ENCODE measurements at regions not wholly inside any gene's neighbourhood (a gene's known extent, or its start where the extent isn't known, plus 50 kb on each side); places are given as distances from the start of the nearest gene placed in this dataset.

DNA sequence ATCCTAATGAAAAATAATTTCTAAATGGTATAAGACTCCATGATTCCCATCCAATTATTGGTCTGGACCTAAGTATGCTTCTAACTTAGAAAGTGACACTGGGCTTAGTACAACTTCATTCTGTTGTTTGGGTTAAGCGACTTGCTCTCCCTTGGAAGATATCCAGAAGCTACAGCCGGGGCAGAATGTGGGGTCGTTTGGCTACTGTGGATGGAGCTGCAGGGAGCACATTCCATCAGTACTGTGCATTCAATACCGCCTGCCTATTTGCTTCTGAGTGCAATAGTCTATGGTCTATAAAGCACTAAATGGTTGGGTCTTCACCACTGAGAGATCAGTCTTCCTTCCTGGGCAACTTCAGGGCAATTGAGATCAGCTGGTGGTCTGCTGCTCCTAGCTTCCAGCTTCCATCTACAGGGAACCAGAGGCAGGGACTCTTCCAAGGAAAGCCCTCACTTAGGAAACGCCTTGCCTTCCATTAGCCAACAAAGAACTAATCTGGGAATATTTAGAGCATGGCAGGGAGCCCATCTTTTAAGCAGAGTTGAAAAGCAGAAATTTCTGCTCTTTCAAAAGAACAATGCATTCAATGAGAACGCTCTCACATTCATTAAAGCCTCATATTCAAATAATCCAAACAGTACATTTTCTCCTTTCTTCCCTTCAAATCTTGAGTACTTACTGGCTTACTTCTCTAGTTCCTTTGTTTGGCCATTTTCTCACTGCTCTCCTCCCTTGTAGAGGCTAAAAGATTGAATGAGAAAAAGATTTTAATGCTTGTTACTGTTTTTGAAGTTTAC lies 1049.9 kb upstream of the TENM3 start:
- DNase-seq, result no peak

DNA sequence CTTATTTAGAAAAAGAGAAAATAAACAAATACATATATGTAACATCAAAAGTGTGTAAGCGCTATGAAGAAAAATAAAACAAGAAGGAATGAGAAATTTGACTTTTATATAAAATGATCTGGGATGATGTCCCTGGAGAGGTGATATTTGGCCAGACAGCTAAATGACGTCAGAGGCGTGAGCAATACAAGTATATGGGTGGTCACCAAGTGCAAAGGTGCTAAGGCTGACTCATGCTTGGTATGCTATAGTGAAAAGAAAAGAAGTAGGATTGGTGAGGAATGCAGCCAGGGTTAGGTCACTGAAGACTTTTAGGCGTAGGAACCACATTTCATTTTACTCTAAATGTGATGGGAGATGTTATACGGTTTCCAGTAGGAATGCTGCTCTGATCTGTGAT lies 1049.1 kb upstream of the TENM3 start:
- DNase-seq, result no peak

DNA sequence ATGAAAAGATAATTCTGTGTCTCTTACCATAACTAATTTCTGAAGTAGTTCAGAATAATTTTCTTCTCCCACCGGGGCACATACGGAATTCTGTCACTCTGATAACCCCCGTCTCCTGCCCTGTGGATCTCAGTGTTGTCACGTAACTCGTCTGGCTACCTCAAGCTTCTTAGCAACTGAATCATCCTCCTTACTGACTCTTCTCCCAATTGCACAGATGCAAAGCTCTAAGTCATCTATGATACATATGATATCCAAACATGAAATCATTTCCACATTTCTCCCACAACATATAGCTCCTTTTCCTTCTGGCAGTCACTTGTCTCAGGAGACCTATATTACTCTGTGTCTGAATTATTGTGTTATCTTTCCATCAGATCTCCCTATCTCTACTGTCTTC lies 1043.1 kb upstream of the TENM3 start:
- DNase-seq, result no peak

DNA sequence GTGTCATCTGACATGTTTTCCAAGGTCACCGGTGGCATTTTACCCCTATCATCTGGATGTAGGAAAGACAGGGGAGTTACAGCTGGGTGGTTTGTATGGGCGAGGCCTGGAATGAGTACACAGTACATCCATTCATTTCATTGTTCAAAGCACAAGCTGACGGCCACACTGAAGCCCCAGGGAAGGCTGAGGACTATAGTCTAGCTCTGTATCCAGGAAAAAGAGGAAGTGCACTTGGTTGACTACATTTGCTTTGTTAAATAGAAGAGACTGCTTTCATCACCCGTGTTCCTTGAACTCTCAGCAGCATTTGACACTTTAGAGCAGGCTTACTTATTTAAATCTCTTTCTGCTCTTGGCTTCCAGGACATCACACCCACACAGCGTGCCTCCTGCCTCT lies 1041.0 kb upstream of the TENM3 start:
- no peak for DNase-seq

DNA sequence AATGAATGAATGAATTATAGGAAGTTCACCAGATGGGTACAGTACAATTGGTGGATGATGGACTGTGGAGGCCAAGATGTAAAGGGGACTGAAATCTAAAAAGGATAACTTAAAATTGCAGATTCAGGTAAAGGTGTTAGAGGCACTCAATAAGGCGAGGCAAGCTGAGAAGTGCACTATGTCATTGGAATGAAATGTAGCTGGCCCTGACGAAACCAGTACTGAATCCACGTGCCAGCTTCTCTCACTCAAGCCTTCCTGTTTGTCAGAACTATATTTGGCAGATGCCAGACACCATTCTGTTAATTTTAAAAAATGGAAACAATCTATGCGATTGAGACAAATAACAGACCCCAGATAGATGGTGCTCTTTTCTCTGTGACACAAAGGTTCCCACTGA lies 1039.1 kb upstream of the TENM3 start:
- no peak for DNase-seq

DNA sequence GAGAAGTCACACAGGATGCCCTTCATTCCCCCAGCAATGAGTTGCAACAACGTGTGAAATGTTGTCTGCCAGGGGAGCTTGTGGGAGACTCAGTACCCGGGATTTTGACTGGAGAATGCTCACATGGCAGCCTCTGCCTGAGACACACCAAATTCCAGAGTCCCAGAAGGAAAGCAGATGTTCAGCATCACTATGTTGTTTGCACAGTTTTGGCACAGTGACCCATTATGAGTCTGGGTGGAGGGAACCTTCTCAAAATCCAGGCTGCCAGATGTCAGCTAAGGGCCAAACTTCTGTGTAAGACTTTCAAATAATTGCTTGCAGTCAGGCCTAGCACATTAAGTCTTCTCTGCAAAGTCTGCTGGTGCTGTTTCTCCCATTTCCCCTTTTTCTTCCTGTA lies 1029.7 kb upstream of the TENM3 start:
- no peak for DNase-seq

DNA sequence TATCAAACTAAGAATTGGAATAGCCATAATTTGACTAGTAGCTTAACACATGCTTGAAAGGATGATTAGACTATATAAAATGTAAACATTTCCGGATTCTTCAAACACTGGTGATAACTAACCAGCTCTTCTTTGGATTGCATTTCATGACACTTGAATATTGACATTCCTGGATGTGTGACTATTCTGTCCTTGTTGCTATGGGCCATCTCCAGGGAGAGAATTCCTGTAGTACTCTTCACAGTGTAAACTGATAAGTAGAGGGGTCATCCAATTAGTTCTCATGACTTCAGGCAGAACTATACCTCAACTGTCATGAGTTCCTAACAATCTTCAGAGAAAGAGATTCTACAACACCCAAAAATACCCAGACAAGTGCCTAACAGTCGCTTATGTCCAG lies 1026.7 kb upstream of the TENM3 start:
- no peak for DNase-seq

DNA sequence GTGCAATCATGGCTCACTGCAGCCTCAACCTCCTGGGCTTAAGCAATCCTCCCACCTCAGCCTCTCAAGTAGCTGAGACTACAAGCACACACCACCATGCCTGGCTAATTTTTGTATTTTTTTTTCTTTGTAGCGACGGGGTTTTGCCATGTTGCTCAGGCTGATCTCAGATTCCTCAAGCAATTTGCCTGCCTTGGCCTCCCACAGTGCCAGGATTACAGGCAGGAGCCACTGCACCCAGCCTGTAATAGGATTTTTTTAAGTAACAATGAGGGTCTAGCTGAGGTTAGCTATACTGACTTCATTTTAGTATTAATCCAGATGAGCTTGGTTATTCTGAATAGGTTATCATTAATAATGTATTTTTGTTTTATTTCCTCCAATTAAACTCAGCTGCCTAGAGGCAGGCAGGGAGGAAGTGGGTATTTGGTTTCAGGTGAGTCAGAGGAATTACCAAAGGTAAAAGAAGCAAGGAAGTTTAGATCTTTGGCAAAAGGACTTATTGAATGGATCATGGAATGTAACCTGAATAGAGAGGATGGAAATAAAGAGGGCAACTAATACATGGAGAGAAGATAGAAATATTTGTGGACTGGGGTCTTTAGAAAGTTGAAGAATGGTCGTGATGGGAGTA lies 1023.3 kb upstream of the TENM3 start:
- DNase-seq, result no peak

DNA sequence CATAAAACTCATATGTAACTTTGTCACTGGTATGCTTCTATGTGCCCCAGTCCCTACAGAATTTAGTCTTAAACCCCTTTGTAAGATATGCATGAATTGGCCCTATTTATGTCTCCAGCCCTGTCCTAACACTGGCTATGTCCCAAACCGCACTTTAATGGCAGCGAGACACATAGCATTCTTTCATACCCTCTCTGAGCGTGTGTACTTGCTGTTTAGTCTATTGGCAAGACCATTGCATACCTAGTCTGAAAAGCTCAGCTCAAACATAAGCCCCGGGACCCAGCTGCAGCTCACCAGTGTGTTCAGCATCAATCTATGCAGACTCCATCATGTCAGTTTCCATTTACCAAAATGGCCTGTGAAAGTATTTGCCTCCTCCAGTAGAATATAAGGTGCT lies 1018.4 kb upstream of the TENM3 start:
- no peak for DNase-seq

DNA sequence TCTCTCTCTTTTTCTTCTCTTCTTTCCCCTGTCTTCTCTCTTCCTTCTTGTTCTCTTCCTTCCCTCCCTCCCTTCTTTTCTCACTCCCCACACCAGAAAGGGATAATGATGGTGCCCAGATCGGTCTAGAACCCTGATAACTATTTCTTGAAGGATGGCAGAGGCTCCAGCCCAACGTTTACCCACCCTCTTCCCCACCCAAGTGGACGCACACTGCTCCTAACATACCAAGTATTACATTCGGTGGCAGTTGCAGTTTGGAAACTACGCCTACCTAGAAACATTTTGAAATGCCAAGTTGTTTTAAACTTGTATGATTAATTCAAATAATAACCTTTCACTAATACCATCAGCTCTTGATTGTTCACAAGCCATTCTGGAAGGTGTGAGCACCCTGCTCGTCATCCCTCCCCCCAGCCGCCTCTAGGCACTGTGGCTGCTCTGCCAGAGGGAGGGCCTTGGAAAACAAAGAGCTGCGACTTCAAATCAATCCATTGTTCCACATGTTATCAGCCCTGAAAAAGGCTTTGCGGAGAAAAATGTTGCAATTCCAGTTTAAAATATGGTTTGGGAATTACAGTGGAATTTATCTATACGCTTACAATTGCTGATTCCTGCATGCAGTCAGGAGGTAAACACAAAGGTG lies 1017.5 kb upstream of the TENM3 start:
- DNase-seq, result no peak

DNA sequence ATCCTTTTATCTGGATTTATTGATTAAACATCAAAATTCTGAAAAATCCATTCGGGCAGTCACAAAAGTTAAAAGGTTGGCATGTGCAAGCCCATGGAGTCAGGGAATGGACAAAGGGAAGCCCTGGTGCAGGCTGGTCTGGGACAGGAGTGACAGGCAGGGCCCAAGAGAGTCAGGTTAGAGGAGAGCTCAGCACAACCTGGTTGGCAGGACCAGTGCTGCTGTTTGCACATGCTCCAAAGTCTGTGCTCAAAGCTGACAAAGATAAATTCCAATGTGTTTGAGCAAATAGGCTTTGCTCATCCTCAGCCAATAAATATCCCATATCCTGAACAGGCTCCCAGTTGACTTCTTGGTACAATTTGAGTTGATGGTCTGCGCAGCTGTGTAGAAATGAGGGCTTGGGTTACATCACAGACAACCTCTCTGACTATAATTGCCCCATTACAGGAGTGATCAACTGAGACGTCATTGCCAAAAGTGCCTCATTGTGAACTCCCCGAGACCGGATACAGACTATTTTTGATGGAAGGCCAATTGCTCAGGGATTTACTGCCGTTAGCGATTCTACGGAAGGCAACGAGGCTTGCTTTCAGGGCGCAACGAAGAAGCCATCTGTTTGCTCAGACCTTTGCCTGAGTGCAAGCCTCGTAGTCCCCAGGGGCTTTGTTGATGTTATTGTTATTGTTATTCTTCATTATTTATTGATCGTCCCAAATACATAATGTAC lies 1008.1 kb upstream of the TENM3 start:
- DNase-seq, result no peak

DNA sequence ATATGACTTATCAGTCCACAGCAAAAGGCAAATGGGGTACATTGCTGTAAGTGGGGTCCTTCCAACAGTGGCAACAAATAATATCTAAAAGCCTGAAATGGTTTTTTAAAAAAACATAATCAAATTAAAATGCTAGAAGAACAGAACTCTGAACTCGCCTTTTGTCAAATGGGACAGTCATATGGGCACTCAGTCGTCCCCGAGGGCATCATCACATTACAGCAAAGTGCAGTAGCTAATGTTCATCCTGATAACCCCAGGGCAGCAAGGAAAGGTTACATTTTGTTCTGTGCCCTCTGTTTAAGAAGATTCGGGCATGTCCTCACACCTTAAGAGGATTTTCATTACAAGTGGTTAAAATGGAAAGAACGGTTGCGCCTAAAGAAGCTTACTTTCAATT lies 997.9 kb upstream of the TENM3 start:
- DNase-seq, result no peak

DNA sequence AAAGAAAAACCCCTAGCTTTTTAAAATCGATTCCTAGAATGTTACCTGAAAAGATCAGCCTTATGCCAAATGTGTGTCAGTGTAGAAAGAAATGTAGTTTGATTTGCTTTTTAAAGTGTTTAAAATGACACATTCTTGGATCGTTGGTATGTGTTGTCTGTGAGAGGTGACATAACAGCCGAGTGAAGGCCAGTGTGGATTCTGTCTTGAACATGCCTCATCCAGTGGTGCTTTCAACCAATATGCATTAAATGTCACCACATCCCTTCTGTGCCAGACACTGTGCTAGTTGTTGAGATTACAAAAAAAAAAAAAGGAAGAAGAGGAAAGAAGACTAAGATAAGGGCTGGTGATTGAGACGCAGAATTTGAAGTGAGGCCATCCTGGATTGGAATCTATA lies 994.2 kb upstream of the TENM3 start:
- DNase-seq, result no peak

DNA sequence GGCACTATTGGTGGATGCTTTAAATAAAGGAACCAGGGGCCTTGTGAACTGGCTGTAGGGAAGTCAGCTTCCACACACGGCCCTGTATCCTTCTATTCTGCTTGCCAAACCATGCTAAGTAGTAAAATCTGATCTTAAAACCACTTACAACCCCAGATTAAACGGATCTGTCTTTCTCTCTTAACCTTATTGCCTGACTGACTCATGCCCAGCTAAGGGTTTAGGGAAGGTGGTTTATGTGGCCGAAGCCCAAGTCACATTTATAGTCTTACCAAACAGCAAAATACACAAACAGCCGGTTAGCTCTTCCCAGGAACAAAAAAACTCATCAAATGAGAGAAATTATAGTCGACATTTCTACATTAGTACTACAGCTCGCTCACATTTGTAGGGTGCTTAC lies 988.4 kb upstream of the TENM3 start:
- DNase-seq, result no peak

DNA sequence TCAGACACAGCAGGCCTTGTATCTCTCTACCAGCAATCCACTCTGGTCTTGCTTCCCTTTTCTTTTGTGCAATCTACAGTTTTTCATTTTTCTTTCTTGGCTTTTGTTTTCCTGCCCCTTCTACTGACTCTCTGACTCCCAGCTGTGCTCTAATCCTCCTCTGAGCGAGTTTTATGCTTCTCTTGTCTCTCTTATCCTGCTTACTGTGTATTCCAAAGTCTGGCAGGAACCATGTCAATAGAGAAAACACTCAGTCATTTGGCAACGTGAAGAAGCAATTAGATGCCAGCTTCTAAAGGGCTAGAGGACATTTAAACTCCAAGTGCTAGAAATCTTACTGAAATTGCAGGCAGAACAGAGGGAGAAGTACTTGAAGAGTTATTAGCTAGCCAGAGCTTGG lies 984.6 kb upstream of the TENM3 start:
- DNase-seq, result no peak

DNA sequence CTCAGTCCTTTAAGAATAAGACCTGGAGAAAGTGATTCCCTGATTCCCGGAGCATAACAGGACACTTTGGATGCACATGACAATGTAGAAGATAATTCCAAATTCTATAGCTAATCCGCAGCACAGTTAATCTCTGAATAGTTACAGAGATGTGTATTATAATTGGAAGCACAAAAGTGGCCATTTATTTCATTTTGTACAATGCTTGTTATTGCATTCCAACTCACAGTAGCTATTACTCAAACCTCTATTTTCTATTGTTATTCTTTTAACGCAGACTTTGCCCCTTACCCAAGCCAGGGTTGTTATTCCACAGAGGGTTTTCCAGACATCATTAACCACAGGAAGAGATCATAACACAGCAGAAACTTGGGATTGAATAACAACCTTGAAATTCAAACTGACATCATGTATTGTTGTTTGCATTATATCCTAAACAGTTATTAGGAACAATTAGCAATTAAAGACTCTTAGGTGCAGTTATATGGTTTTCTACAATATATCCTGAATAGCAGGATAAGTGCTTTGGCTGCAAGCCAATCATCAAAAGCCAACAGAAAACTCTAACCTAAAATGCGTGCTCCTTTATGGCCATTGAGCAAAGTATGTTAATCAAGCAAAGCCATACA lies 984.0 kb upstream of the TENM3 start:
- no peak for DNase-seq

DNA sequence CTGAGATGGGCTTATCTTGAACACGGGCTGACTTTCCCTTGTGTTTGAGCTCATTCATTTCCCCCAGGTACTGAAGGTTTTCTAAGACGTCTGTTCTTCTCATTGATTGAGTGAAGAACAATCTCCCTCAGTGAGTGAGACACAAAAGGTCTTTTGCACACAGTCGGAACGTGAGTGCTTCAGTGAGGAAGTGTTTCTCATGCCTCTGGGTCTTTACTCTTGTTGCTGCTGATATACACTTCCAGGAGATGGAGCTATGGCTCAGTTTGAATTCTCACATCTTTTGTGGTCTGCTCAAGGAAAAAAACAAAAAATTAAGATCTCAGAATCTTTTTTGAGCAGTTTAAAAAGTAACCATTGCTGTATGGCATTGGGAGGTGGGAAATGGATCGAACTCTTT lies 981.9 kb upstream of the TENM3 start:
- DNase-seq, result no peak

DNA sequence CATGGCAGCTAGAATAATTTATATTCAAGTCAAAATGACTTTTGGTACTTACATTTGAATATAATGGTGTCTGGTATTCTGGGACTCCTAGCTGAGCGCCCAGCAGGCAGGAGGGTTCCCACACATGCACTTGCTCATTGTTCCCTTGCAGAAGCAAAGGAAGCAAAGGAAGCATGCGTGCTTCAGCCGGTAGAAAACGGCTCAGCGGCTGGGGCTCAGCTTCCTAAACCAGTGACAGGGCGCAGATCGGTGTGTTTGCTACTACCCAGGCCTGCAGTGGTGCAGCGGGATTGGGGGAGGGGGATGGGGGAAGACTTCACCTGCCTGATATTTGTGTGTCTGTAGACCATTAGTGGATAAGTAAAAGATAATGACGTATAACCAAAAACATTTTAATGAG lies 978.3 kb upstream of the TENM3 start:
- DNase-seq, result no peak

DNA sequence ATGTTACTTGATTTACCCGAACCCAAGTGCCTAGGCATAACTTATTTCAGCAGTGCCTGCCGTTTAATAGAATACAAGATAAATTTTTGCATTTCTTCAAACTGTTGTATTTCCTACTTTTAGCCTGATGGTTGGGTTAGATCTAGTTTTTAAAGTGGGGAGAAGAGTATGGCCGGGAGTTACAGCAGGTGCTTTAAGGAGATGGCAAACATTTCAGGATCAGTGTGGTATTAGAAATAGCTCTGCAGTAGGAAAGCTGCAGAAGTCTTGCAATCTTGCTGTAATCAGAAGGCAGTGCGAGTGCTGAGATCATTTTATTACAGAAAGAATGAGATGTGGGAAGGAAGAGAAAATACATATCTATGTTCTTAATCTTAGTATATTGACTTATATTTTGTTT lies 977.8 kb upstream of the TENM3 start:
- no peak for DNase-seq

DNA sequence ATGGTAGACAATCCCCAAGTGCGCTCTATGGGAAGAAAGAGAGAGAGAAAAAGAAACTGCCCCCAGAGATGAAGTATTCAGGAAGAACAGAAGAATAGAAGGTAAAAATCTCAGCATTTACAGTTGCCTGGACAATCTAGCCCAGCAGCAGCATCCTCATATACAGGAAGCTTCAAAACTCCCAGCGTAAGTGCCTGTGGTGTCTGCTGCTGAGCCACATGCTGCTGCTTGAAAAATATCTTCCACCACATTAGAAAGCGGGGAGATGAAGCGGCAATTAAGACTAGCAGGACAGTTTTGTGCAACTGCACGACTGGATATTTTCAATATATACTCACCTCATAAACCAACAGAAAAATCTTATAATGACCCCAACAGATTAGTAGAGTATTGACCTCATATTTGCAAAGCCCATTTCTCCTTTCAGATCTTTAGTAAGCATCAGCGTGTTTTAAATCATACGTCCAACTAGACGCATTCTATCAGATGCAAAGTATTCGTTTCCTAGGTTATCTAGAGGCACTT lies 972.0 kb upstream of the TENM3 start:
- no peak for DNase-seq

DNA sequence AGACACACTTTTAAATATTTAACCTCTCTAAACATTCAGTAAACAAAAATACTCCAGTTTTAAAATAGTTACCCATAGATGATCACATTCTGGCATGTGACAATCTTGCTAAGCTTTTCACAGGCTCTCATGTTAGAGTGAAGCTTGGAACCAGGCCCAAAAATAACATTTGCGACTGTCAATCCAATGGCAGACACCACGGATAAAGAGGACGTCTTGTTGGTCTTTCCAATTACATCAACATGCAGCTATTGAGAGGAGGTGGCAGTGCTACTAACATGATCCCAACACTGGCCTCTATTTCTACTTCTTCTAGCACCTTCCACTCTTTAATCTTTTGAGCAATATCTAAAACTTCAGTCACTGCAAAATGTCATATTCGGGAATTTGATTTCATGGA lies 970.8 kb upstream of the TENM3 start:
- DNase-seq, result no peak

DNA sequence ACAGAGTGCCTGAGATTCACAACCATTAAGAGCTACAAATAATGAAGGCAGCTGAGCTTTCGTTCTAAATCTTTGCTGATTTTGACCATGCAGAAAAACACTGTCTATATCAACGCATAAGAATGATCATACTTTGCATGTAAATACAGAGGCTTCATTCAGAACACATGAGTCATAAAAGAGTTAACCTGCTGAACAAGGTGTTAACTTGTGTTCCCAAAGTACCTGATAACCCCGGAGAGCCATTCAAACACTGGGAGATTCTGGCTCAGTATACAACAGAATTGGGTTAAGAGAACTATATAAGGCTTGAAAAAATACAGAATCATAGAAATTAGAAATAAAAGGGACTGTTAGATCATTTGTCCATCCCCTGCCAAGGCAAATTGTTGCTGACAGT lies 964.3 kb upstream of the TENM3 start:
- DNase-seq, result no peak

DNA sequence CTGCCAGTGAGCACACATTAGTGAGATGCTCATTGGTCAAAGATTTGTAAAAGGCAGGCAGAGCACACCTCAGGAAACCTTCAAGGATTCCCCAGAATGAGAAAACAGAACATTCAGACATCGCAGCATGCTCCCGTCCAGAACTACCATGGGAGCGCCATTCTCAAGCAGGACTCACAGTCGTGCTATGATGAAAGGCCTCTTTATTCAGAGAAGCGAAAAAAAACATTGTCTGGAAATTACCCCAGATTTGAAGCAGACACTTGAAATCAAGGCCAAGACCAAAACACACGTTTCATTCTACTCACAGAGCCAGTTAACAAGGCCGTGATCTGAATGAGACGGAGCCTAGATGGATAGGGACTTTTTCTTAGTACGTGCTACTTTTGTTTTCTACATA lies 961.8 kb upstream of the TENM3 start:
- DNase-seq, result no peak
